Prostate gland (tissue), 2 donors: ENCODE measurements at regions not wholly inside any gene's neighbourhood (a gene's known extent, or its start where the extent isn't known, plus 50 kb on each side); places are given as distances from the start of the nearest gene placed in this dataset.

Source experiments
- POLR2A ChIP-seq: fragments of 450-650 bp; IDR thresholded peaks from one replicate; pipeline ENCODE4 v1.6.1; 2016; ENCODE audit warnings: antibody characterized with exemption, mild to moderate bottlenecking
- POLR2AphosphoS5 ChIP-seq: sonication (generic); formaldehyde crosslinking; IDR thresholded peaks from one replicate; pipeline ENCODE4 v1.6.1; 2017; ENCODE audit warnings: antibody characterized with exemption
- TF ChIP-seq, protein P1 (sequence below), 4 experiments: fragments of 200-600 bp in 2 of 4; fragments of 450-650 bp in 2 of 4; sonication (generic) in 2 of 4; IDR thresholded peaks; 1 replicate in 3 of 4; 2 replicates in 1 of 4; pipeline ENCODE4 v1.5.1; 2016 to 2019; ENCODE audit warnings: antibody characterized with exemption in 4 of 4, mild to moderate bottlenecking in 2 of 4, moderate library complexity in 2 of 4

GRCh38 chr6:2496291-2496690, 250.9 kb upstream of the GMDS start:
- no peak for TF ChIP-seq POLR2AphosphoS5
- TF ChIP-seq, protein P1, sequence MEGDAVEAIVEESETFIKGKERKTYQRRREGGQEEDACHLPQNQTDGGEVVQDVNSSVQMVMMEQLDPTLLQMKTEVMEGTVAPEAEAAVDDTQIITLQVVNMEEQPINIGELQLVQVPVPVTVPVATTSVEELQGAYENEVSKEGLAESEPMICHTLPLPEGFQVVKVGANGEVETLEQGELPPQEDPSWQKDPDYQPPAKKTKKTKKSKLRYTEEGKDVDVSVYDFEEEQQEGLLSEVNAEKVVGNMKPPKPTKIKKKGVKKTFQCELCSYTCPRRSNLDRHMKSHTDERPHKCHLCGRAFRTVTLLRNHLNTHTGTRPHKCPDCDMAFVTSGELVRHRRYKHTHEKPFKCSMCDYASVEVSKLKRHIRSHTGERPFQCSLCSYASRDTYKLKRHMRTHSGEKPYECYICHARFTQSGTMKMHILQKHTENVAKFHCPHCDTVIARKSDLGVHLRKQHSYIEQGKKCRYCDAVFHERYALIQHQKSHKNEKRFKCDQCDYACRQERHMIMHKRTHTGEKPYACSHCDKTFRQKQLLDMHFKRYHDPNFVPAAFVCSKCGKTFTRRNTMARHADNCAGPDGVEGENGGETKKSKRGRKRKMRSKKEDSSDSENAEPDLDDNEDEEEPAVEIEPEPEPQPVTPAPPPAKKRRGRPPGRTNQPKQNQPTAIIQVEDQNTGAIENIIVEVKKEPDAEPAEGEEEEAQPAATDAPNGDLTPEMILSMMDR (IDR thresholded peaks at IDR 0.05): no peak
- no peak for TF ChIP-seq POLR2A
